NCI-H345 treated with DMSO at 0.1 percent for 48 hours (cell line): ENCODE measurements at regions not wholly inside any gene's neighbourhood (a gene's known extent, or its start where the extent isn't known, plus 50 kb on each side); places are given as distances from the start of the nearest gene placed in this dataset.

ENCODE experiments used
- DNase-seq: peaks from one replicate; lab custom pipeline; 2025; ENCODE audit not compliant: unreplicated experiment; lab: John Stamatoyannopoulos, UW

- no peak for DNase-seq
These were observed 285.7 kb upstream of the GALNT17 start for GRCh38 chr7:70846208-70846607.

- no peak for DNase-seq
These were observed 282.2 kb upstream of the GALNT17 start for GRCh38 chr7:70849580-70850235.

GRCh38 chr7:70855373-70855772 is 276.6 kb upstream of the GALNT17 start:
- DNase-seq: no peak

GRCh38 chr7:70856901-70857630 is 274.9 kb upstream of the GALNT17 start:
- DNase-seq: peak; percentile 5

DNA sequence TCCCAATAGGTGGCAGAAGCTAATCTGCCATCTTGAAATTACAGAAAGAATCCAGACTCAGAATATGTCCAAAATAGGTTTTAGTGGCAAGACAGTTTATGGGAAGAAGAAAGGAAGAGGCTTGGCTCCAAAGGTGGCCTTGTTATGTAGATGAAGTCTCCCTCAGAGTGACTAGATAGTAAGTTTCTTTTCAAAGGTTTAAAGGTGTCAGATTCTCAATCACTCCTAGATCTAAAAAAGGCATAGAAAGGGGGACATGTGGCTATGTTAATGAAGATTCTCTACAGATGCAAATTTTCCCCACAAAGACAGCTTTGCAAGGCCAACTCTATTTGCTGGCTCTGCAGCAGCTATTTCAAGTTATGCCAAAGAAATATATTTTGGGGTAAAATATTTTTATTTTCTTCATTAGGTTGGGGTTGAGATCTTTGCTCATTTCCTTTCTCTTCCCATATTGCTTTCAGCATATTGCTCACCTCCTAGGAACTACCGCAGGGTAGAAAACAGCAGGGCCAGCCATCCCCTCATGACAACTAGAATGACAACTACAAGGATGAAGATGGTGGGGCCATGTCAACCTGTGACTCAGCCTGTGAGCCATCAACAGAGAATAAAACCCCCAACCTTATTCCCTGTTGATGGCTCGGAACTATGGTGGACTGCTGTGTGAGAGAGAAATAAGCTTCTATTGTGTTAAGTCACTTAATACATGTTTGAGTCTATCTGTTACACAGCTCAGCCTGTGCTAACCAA is 274.0 kb upstream of the GALNT17 start:
- DNase-seq: no peak

GRCh38 chr7:70867513-70867912 is 264.4 kb upstream of the GALNT17 start:
- DNase-seq: no peak

- DNase-seq: no peak
These were observed 261.6 kb upstream of the GALNT17 start for GRCh38 chr7:70870349-70870748.

GRCh38 chr7:70872188-70872587 is 259.8 kb upstream of the GALNT17 start:
- DNase-seq: no peak

GRCh38 chr7:70881167-70881847 is 250.6 kb upstream of the GALNT17 start:
- no peak for DNase-seq

GRCh38 chr7:70883750-70884439 is 248.0 kb upstream of the GALNT17 start:
- DNase-seq: no peak

DNA sequence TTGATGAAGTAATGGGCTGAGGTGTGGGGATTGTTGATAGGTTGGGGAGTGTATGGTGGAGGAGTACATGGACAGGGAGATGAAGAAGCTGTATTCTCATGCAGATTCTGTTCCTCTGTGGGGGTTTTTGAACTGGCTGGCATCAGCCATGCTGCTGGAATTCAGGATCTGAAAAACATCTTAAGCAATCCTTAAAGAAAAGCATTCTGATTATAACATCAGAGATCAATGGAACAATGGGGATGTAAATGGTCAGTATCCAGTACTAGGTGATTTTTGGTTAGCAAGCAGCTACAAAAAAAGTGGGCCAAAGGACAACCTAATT is 247.5 kb upstream of the GALNT17 start:
- DNase-seq: no peak

GRCh38 chr7:70884809-70885208 is 247.1 kb upstream of the GALNT17 start:
- DNase-seq: no peak

GRCh38 chr7:70886547-70886946 is 245.4 kb upstream of the GALNT17 start:
- DNase-seq: no peak

- DNase-seq: no peak
These were observed 244.8 kb upstream of the GALNT17 start for GRCh38 chr7:70887186-70887585.

- DNase-seq: no peak
These were observed 241.6 kb upstream of the GALNT17 start for GRCh38 chr7:70890147-70890969.

DNA sequence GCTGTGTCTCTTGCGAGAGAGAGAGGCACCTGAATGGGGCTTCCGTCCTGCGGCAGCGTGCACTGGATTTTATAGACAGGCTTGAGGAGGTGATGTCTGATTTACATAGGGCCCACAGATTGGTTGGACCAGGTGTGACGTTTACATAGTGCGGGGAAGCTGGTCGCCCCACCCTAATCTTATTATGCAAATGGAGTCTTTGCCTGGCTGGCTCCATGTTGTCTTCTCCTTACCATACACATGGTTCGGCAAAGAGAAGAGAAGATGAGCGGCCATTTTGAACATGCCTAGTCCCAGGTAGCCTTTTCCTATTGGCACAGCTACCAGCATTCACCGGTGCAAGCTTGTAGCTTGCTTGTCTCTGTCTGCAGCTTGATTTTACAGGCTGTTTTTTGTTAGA is 238.5 kb upstream of the GALNT17 start:
- DNase-seq: no peak

GRCh38 chr7:70893971-70894715 is 237.8 kb upstream of the GALNT17 start:
- DNase-seq: no peak

GRCh38 chr7:70894799-70895198 is 237.1 kb upstream of the GALNT17 start:
- DNase-seq: no peak
